ENCODE measurements at regions not wholly inside any gene's neighbourhood (a gene's known extent, or its start where the extent isn't known, plus 50 kb on each side); places are given as distances from the start of the nearest gene placed in this dataset.

GRCh38 chr1:63068626-63069025 is 253.7 kb upstream of the FOXD3 start:
- no peak for TF ChIP-seq POLR2A (IDR thresholded peaks at IDR 0.05; ENCODE audit: low read depth)
- TF ChIP-seq, protein P1, sequence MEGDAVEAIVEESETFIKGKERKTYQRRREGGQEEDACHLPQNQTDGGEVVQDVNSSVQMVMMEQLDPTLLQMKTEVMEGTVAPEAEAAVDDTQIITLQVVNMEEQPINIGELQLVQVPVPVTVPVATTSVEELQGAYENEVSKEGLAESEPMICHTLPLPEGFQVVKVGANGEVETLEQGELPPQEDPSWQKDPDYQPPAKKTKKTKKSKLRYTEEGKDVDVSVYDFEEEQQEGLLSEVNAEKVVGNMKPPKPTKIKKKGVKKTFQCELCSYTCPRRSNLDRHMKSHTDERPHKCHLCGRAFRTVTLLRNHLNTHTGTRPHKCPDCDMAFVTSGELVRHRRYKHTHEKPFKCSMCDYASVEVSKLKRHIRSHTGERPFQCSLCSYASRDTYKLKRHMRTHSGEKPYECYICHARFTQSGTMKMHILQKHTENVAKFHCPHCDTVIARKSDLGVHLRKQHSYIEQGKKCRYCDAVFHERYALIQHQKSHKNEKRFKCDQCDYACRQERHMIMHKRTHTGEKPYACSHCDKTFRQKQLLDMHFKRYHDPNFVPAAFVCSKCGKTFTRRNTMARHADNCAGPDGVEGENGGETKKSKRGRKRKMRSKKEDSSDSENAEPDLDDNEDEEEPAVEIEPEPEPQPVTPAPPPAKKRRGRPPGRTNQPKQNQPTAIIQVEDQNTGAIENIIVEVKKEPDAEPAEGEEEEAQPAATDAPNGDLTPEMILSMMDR (IDR thresholded peaks at IDR 0.05): no peak
- TF ChIP-seq EP300 (IDR thresholded peaks at IDR 0.05): no peak
- TF ChIP-seq POLR2AphosphoS5 (IDR thresholded peaks at IDR 0.05): no peak
